Neural cell (in vitro differentiated cells): ENCODE measurements at regions not wholly inside any gene's neighbourhood (a gene's known extent, or its start where the extent isn't known, plus 50 kb on each side); places are given as distances from the start of the nearest gene placed in this dataset.

Experiments used
- H2AFZ ChIP-seq: fragments of 200-600, 300-800 bp; sonication (generic), shearing (Covaris generic); 2 replicates; pipeline ENCODE4 v1.6.0; 2014; ENCODE audit warnings: low read depth, mild to moderate bottlenecking, antibody characterized with exemption, low read length, moderate library complexity
- H3F3A ChIP-seq: fragments of 200-600 bp; shearing (Covaris generic); 2 replicates; pipeline ENCODE4 v1.6.1; 2016; ENCODE audit warnings: mild to moderate bottlenecking, moderate library complexity, mixed read lengths, antibody characterized with exemption, low read length; ENCODE audit not compliant: insufficient read depth, poor library complexity, severe bottlenecking
- H3K27ac ChIP-seq: fragments of 200-600, 300-800 bp; sonication (generic), shearing (Covaris generic); 2 replicates; pipeline ENCODE4 v1.5.1; 2014; ENCODE audit warnings: mild to moderate bottlenecking, low read length, moderate library complexity
- H3K27me3 ChIP-seq: fragments of 300-800, 200-600 bp; sonication (generic), shearing (Covaris generic); 2 replicates; pipeline ENCODE4 v1.6.0; 2014; ENCODE audit warnings: mild to moderate bottlenecking, low read depth, low read length, moderate library complexity; ENCODE audit not compliant: insufficient read depth
- H3K36me3 ChIP-seq: fragments of 300-800, 200-600 bp; sonication (generic), shearing (Covaris generic); 2 replicates; pipeline ENCODE4 v1.5.1; 2014; ENCODE audit warnings: mild to moderate bottlenecking, antibody characterized with exemption, low read length, moderate library complexity; ENCODE audit not compliant: insufficient read depth
- H3K4me2 ChIP-seq: fragments of 300-800, 200-600 bp; sonication (generic), shearing (Covaris generic); 2 replicates; pipeline ENCODE4 v1.6.0; 2014; ENCODE audit warnings: mild to moderate bottlenecking, low read length
- H3K4me3 ChIP-seq: fragments of 300-800, 200-600 bp; sonication (generic), shearing (Covaris generic); 2 replicates; pipeline ENCODE4 v1.5.1; 2014; ENCODE audit warnings: mild to moderate bottlenecking, low read length, moderate library complexity
- H3K79me2 ChIP-seq: fragments of 200-600 bp; shearing (Covaris generic); replicated peaks from 2 replicates; pipeline ENCODE4 v1.6.0; 2014; ENCODE audit warnings: mild to moderate bottlenecking, low read length, moderate library complexity; ENCODE audit not compliant: insufficient read depth
- H3K9ac ChIP-seq: fragments of 300-800, 200-600 bp; sonication (generic), shearing (Covaris generic); 2 replicates; pipeline ENCODE4 v1.6.1; 2016; ENCODE audit warnings: mild to moderate bottlenecking, low read length, mixed read lengths
- H3K9me2 ChIP-seq: fragments of 200-600 bp; shearing (Covaris generic); 2 replicates; pipeline ENCODE4 v1.6.1; 2016; ENCODE audit warnings: mild to moderate bottlenecking, low read length, mixed read lengths; ENCODE audit not compliant: insufficient read depth
- H3K9me3 ChIP-seq: fragments of 200-600, 300-800 bp; sonication (generic), shearing (Covaris generic); 2 replicates; pipeline ENCODE4 v1.6.1; 2016; ENCODE audit warnings: mild to moderate bottlenecking, mixed run types, low read length, moderate library complexity, mixed read lengths
- H4K20me1 ChIP-seq: fragments of 200-600 bp; shearing (Covaris generic); 2 replicates; pipeline ENCODE4 v1.6.1; 2016; ENCODE audit warnings: mild to moderate bottlenecking, mixed run types; ENCODE audit not compliant: insufficient read depth
- CTCF ChIP-seq: fragments of 450-650 bp; IDR thresholded peaks from 2 replicates; pipeline ENCODE4 v1.5.1; 2014; ENCODE audit warnings: antibody characterized with exemption, mild to moderate bottlenecking, moderate library complexity; ENCODE audit not compliant: poor library complexity, severe bottlenecking
- EP300 ChIP-seq: fragments of 450-650 bp; conservative IDR thresholded peaks from 2 replicates; pipeline ENCODE4 v1.6.1; 2014; ENCODE audit warnings: antibody characterized with exemption, mild to moderate bottlenecking, moderate library complexity; ENCODE audit not compliant: poor library complexity, severe bottlenecking
- EZH2 ChIP-seq: fragments of 200-600, 300-800 bp; shearing (Covaris generic), sonication (generic); IDR thresholded peaks from 2 replicates; pipeline ENCODE4 v1.6.1; 2014; ENCODE audit warnings: antibody characterized with exemption, low read length, borderline replicate concordance, mild to moderate bottlenecking; ENCODE audit not compliant: insufficient read depth, poor library complexity, severe bottlenecking
- MXI1 ChIP-seq: fragments of 450-650 bp; conservative IDR thresholded peaks from 2 replicates; pipeline ENCODE4 v1.6.1; 2014; ENCODE audit warnings: antibody characterized with exemption, mild to moderate bottlenecking; ENCODE audit not compliant: poor library complexity, severe bottlenecking
- POLR2AphosphoS5 ChIP-seq: IDR thresholded peaks from 2 replicates; pipeline ENCODE4 v1.6.1; 2012
- RAD21 ChIP-seq: fragments of 450-650 bp; conservative IDR thresholded peaks from 2 replicates; pipeline ENCODE4 v1.6.1; 2014; ENCODE audit warnings: antibody characterized with exemption, mild to moderate bottlenecking, moderate library complexity
- REST ChIP-seq: IDR thresholded peaks from 2 replicates; pipeline ENCODE4 v1.6.1; 2012; ENCODE audit warnings: borderline replicate concordance
- SMC3 ChIP-seq: fragments of 450-650 bp; conservative IDR thresholded peaks from 2 replicates; pipeline ENCODE4 v1.6.1; 2014; ENCODE audit warnings: antibody characterized with exemption, mild to moderate bottlenecking, moderate library complexity; ENCODE audit not compliant: poor library complexity
- TAF1 ChIP-seq: IDR thresholded peaks from 2 replicates; pipeline ENCODE4 v1.6.1; 2012; ENCODE audit warnings: low read depth

- TF ChIP-seq EP300 (no peak), EZH2 (no peak)
- H3K9me2 ChIP-seq = no peaks in the 10 kb centered on the region
- H4K20me1 ChIP-seq = no peaks in the 10 kb centered on the region
- no peaks in the 10 kb centered on the region for H3K36me3 ChIP-seq
- H2AFZ ChIP-seq = no peak overlapping the region
- no peak overlapping the region for H3K9ac ChIP-seq
- H3K9me3 ChIP-seq = no peaks in the 10 kb centered on the region
- H3F3A ChIP-seq = no peaks in the 10 kb centered on the region
- H3K4me2 ChIP-seq = no peak overlapping the region
- no peak overlapping the region for H3K27ac ChIP-seq
- no peaks in the 10 kb centered on the region for H3K79me2 ChIP-seq
- H3K27me3 ChIP-seq = peaks cover 25% of the 10 kb centered on the region
- H3K4me3 ChIP-seq = no peak overlapping the region
Observed at GRCh38 chr16:86281421-86281820, 228.9 kb upstream of the FOXF1 start.

- H3K27ac ChIP-seq = no peak overlapping the region
- H3K4me2 ChIP-seq = no peak overlapping the region
- no peaks in the 10 kb centered on the region for H3K9me2 ChIP-seq
- H2AFZ ChIP-seq = no peak overlapping the region
- H4K20me1 ChIP-seq = no peaks in the 10 kb centered on the region
- no peaks in the 10 kb centered on the region for H3F3A ChIP-seq
- H3K36me3 ChIP-seq = no peaks in the 10 kb centered on the region
- no peak for TF ChIP-seq EZH2
- no peak for TF ChIP-seq REST
- TF ChIP-seq EP300 = no peak
- TF ChIP-seq POLR2AphosphoS5 = no peak
- TF ChIP-seq SMC3 = no peak
- TF ChIP-seq TAF1 = no peak
- no peak for TF ChIP-seq MXI1
- TF ChIP-seq CTCF = no peak
- TF ChIP-seq RAD21 = no peak
- no peak overlapping the region for H3K9ac ChIP-seq
- H3K27me3 ChIP-seq = peaks cover 50% of the 10 kb centered on the region
- H3K79me2 ChIP-seq = no peaks in the 10 kb centered on the region
- no peak overlapping the region for H3K4me3 ChIP-seq
- no peaks in the 10 kb centered on the region for H3K9me3 ChIP-seq
Observed at GRCh38 chr16:86283944-86284343, 226.4 kb upstream of the FOXF1 start.

GRCh38 chr16:86285421-86285820 is 224.9 kb upstream of the FOXF1 start:
- Histone ChIP-seq H3K27me3 (peaks cover 65% of the 10 kb centered on the region), H3K36me3 (no peaks in the 10 kb centered on the region), H3K79me2 (no peaks in the 10 kb centered on the region), H2AFZ (no peak overlapping the region), H3K9ac (no peak overlapping the region), H3K4me3 (no peak overlapping the region), H3K9me2 (no peaks in the 10 kb centered on the region), H3K4me2 (no peak overlapping the region), H3K9me3 (no peaks in the 10 kb centered on the region), H3F3A (no peaks in the 10 kb centered on the region), H3K27ac (no peak overlapping the region), H4K20me1 (no peaks in the 10 kb centered on the region)
- TF ChIP-seq REST (no peak), EP300 (no peak), RAD21 (no peak), CTCF (no peak), TAF1 (no peak), SMC3 (no peak), MXI1 (no peak), EZH2 (no peak), POLR2AphosphoS5 (no peak)
